HG03064 (cell line): ENCODE measurements at regions not wholly inside any gene's neighbourhood (a gene's known extent, or its start where the extent isn't known, plus 50 kb on each side); places are given as distances from the start of the nearest gene placed in this dataset.

Source experiments
- ATAC-seq: cut with Tn5 transposase; IDR thresholded peaks from one replicate; pipeline ENCODE4 v1.9.1; 2021; ENCODE audit warnings: low read depth; ENCODE audit not compliant: unreplicated experiment

GRCh38 chr4:133776503-133776902 lies 425.1 kb downstream of the PABPC4L start:
- no peak for ATAC-seq

DNA sequence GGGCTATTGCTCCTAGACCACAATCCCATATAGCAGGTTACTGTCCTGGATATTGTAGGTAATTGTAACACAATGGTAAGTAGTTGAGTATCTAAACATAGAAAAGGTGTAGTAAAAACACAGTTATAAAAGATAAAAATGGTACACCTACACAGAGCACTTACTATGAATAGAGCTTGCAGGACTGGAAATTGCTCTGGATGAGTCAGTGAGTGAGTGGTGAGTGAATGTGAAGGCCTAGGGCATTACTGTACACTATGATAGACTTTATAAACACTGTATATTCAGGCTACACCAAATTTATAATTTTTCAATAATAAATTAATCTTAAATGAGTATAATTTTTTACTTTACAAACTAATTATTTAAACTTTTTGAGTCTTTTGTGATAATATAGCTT lies 425.7 kb downstream of the PABPC4L start:
- ATAC-seq: no peak

GRCh38 chr4:133775469-133775868 lies 426.1 kb downstream of the PABPC4L start:
- ATAC-seq: no peak

- no peak for ATAC-seq
Measured at GRCh38 chr4:133759428-133759827, 442.2 kb downstream of the PABPC4L start.

- ATAC-seq: no peak
Measured at GRCh38 chr4:133741766-133742165, 459.8 kb downstream of the PABPC4L start.

DNA sequence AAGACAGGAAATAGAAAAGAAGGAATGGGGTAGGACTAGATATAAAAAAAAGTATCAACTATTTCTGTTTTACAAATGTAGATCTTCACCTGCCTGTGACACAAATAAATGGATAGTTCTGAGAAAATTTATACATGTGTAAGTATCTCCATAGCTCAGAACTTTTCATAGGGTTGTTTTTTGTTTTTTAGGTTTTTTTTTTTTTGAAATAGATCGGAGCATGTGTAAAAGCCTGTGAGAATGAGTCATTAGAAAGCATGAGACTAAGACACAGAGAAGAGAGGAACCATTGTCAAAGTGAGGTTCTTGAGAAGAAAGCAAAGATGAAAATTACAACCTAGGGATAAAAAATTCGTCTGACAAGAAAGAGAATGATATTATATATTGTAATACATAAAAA lies 481.6 kb downstream of the PABPC4L start:
- no peak for ATAC-seq

- no peak for ATAC-seq
Measured at GRCh38 chr4:133719098-133719497, 482.5 kb downstream of the PABPC4L start.

DNA sequence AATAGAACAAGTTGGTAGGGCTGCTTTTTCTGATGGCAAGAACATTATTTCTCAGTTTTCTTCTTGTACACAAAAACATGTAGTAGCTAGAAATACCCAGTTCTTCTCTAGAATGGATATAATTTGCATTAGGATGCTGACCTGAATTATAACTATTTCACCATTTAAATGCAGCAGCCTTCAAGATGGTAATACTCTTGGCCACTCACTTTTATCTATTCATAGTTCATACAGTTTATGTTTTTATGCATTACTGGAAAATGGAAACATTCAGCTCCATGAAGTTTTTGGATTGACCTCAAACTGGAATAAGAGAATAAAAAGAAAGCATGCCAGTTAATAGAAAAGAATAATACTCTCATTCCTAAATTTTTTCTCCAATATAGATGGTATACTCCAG lies 487.4 kb downstream of the PABPC4L start:
- ATAC-seq: no peak

- no peak for ATAC-seq
Measured at GRCh38 chr4:133713340-133713739, 488.2 kb downstream of the PABPC4L start.

GRCh38 chr4:133711817-133712216 lies 489.8 kb downstream of the PABPC4L start:
- ATAC-seq: no peak

DNA sequence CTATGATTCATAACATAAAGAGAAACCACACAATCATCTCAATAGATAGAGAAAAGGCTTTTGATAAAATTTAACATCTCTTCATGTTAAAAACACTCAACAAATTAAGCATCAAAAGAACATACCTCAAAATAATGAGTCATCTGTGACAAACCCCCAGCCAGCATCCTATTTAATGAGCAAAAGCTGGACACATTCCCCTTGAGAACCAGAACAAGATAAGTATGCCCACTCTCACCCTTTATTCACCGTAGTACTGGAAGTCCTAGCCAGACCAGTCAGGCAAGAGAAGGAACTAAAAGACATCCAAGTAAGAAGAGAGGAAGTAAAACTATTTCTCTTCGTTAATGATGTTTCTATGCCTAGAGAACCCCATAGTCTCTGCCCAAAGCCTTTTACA lies 507.2 kb downstream of the PABPC4L start:
- no peak for ATAC-seq

- no peak for ATAC-seq
Measured at GRCh38 chr4:133683967-133684366, 517.6 kb downstream of the PABPC4L start.

- no peak for ATAC-seq
Measured at GRCh38 chr4:133668061-133668851, 519.2 kb downstream of the PCDH10 start.

DNA sequence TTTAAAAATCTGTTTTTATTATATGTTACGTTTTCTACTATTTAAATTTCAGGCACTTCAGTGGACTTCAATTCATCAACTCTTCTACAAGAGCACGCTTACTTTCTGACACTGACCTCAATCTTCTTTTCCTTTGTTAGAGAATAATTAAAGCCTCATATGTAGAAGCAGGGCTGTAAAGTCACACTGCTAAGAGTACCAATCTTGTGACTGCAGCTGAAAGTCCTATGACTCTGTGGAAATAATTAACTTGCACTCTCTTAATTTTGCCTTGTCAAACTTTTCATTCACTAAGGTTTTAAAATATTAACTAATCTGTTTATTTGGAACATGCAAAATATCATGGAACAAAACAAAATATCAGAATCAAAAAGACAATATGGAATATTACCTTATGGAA lies 498.1 kb downstream of the PCDH10 start:
- ATAC-seq: no peak

DNA sequence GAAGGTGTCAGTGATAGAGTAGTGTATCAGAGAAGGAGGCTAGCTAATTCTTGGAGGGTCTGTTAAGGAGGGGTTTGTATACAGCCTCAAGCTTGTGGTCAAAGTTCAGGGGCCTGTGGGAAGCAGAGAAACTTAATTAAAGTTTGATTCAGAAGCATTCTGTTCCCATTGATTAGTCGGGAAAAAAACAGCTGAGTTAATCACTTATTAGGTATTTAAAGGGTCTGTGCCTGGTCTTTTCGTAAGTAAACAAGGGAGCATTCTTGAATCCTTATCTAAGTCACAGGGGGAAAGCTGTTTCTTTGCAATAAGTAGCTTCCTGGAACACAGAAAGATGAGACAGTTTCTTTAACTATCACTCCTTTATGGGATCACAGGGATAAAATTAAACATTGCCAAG lies 492.1 kb downstream of the PCDH10 start:
- no peak for ATAC-seq

DNA sequence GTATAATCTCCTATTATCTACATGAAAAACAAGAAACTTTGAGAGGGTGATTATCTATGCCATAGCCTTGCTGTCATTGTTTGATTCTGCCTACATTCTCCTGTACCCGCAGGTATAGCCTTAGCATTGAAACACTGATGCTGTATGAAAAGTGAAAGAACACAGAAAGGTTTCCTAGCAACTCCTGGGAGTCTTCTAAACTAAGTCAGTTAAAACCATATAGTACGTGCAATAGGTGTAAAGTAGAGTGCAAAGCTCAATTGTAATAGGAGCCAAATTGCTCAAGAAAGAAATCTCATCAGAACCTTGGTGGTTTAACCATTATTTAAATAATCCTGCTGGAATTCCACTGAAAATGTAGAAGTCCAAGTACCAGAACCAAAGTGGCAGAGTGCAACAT lies 489.7 kb downstream of the PCDH10 start:
- ATAC-seq: no peak

GRCh38 chr4:133637161-133637560 lies 488.1 kb downstream of the PCDH10 start:
- ATAC-seq: no peak

GRCh38 chr4:133624744-133625143 lies 475.6 kb downstream of the PCDH10 start:
- ATAC-seq: no peak

GRCh38 chr4:133623847-133624246 lies 474.8 kb downstream of the PCDH10 start:
- no peak for ATAC-seq

DNA sequence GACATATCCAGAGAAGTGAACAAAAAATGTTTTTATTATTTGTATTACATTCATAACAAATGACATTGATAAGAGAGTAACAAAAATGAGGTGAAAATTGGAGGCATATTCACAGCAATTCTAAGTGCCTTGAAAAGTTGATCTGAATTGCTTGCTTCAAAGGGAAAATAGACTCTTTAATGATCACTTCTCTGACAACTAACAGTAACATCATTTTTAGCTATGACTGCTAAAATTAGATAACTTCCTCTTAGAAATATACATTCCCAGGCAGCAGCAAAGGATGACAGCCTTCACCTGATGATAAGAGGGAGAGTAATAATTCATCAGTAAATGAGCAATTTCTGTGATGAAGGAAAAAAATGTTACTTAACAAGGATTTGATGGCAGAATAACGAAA lies 472.5 kb downstream of the PCDH10 start:
- no peak for ATAC-seq

- ATAC-seq: no peak
Measured at GRCh38 chr4:133620555-133620954, 471.5 kb downstream of the PCDH10 start.

DNA sequence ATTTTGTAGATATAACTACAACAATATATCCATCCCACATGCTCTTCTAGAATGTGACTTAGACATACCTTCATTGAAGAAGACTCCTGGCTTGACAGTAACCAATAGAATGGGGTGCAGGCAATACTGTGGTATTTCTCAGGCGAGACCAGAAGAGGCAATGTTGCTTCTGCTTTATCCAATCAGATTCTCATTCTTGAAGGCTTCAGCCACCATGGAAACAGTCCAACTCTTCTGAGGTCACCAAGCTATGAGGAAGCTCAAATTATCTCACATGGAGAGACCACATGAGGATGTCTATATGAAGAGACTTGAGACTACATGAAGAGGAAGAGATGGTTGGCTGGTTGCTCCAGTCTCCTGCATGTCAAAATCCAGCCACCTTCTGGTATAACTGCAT lies 469.9 kb downstream of the PCDH10 start:
- no peak for ATAC-seq

DNA sequence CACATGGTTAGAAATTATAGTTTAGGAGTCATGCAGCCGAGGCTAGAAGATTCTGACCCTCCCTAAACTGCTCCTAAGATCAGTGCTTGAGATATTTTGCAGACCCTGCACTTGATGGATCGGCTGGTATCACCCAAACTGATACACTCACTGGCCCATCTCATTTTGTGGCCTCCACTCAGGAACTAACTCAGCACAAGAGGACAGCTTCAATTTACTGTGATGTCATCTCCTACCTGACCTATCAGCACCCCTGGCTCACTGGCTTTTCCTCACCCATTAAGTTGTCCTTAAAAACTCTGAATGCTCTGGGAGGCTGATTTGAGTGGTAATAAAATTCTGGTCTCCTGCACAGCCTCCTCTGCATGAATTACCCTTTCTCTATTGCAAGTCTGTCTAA lies 450.9 kb downstream of the PCDH10 start:
- no peak for ATAC-seq
